ENCODE measurements at regions not wholly inside any gene's neighbourhood (a gene's known extent, or its start where the extent isn't known, plus 50 kb on each side); places are given as distances from the start of the nearest gene placed in this dataset.
A peak's percentile ranks its signal among the peaks of the same experiment; 100 is the strongest.

DNA sequence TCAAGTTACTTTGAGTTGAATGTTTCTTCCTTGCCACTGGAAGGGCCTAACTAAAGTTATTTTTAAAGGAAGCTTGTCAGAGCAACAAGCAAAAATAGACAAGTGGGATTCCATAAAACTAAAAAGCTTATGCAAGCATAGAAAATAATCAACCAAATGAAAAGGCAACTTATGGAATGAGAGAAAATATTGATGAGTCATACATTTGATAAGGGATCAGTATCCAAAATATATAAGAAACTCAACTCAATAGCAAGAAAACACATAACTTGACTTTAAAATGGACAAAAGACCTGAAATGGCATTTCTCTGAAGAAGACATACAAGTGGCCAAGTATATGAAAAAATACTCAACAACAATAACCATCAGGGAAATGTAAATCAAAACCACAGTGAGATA is 264.5 kb upstream of the UBASH3B start:
- Histone ChIP-seq H3K18ac (ENCODE audit: low read length) (no peak overlapping the region), H3K79me1 (ENCODE audit: low read length) (no peaks in the 10 kb centered on the region), H3K9ac (ENCODE audit: low read length) (no peak overlapping the region), H2BK5ac (ENCODE audit: low read depth, low read length, poor library complexity) (no peak overlapping the region), H4K8ac (ENCODE audit: low read depth, low read length) (no peak overlapping the region), H2AK5ac (ENCODE audit: low read length) (no peak overlapping the region), H4K91ac (ENCODE audit: low read depth, low read length) (no peak overlapping the region), H3K14ac (ENCODE audit: low read length) (no peak overlapping the region), H3K4me3 (ENCODE audit: low read depth, low read length) (no peak overlapping the region), H3K4me2 (ENCODE audit: low read length) (no peak overlapping the region), H2BK120ac (ENCODE audit: insufficient read depth, low read length, poor library complexity) (no peak overlapping the region), H3K27me3 (ENCODE audit: insufficient read depth, low read length) (no peaks in the 10 kb centered on the region), H3K4ac (ENCODE audit: low read depth, low read length) (no peak overlapping the region), H2BK12ac (ENCODE audit: low read length) (no peak overlapping the region), H3K23ac (ENCODE audit: low read length) (no peak overlapping the region), H2AFZ (ENCODE audit: insufficient read depth, low read length, poor library complexity) (no peak overlapping the region), H3K9me3 (ENCODE audit: insufficient read depth, low read depth, low read length) (no peaks in the 10 kb centered on the region), H3K27ac (ENCODE audit: low read depth, low read length) (no peak overlapping the region), H3K79me2 (ENCODE audit: control insufficient read depth, insufficient read depth, low read length, poor library complexity) (no peaks in the 10 kb centered on the region), H3K36me3 (ENCODE audit: control insufficient read depth in 1 of 2, insufficient read depth in 2 of 2, low read length in 2 of 2) (no peaks in the 10 kb centered on the region), H4K12ac (ENCODE audit: low read depth, low read length) (no peak overlapping the region), H3K4me1 (ENCODE audit: control insufficient read depth in 1 of 2, insufficient read depth in 2 of 2, low read length in 2 of 2) (no peaks in the 10 kb centered on the region)
- DNase-seq, result no peak

DNA sequence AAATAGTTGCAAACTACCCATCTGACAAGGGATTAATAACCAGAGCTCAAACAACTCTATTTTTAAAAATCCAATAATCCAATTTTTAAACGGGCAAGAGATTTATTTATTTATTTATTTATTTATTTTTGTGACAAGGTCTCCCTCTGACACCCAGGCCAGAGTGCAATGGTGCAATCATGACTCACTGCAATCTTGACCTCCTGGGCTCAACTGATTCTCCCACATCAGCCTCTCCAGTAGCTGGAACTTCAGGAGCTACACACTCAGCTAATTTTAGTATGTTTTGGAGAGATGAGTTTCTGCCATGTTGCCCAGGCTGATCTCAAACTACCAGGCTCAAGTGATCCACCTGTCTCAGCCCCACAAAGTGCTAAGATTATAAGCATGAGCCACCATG is 267.2 kb upstream of the BLID start:
- Histone ChIP-seq H4K8ac (ENCODE audit: low read depth, low read length) (no peak overlapping the region), H2AFZ (ENCODE audit: insufficient read depth, low read length, poor library complexity) (no peak overlapping the region), H3K36me3 (ENCODE audit: control insufficient read depth in 1 of 2, insufficient read depth in 2 of 2, low read length in 2 of 2) (no peaks in the 10 kb centered on the region), H2BK12ac (ENCODE audit: low read length) (no peak overlapping the region), H2BK5ac (ENCODE audit: low read depth, low read length, poor library complexity) (no peak overlapping the region), H3K9ac (ENCODE audit: low read length) (no peak overlapping the region), H3K18ac (ENCODE audit: low read length) (no peak overlapping the region), H3K79me2 (ENCODE audit: control insufficient read depth, insufficient read depth, low read length, poor library complexity) (no peaks in the 10 kb centered on the region), H3K79me1 (ENCODE audit: low read length) (no peaks in the 10 kb centered on the region), H3K27ac (ENCODE audit: low read depth, low read length) (no peak overlapping the region), H3K4ac (ENCODE audit: low read depth, low read length) (no peak overlapping the region), H3K9me3 (ENCODE audit: insufficient read depth, low read depth, low read length) (no peaks in the 10 kb centered on the region), H4K91ac (ENCODE audit: low read depth, low read length) (no peak overlapping the region), H3K4me1 (ENCODE audit: control insufficient read depth in 1 of 2, insufficient read depth in 2 of 2, low read length in 2 of 2) (no peaks in the 10 kb centered on the region), H2AK5ac (ENCODE audit: low read length) (no peak overlapping the region), H3K4me3 (ENCODE audit: low read depth, low read length) (no peak overlapping the region), H2BK120ac (ENCODE audit: insufficient read depth, low read length, poor library complexity) (no peak overlapping the region), H3K23ac (ENCODE audit: low read length) (no peak overlapping the region), H3K4me2 (ENCODE audit: low read length) (no peak overlapping the region), H3K27me3 (ENCODE audit: insufficient read depth, low read length) (no peaks in the 10 kb centered on the region), H3K14ac (ENCODE audit: low read length) (no peak overlapping the region), H4K12ac (ENCODE audit: low read depth, low read length) (no peak overlapping the region)
- WGBS (ENCODE audit: extremely low coverage, insufficient coverage, insufficient read length), result no CpG with 5 or more reads among the region's 1 CpG
- peak in 1 of 2 donors; percentile 23 for DNase-seq

DNA sequence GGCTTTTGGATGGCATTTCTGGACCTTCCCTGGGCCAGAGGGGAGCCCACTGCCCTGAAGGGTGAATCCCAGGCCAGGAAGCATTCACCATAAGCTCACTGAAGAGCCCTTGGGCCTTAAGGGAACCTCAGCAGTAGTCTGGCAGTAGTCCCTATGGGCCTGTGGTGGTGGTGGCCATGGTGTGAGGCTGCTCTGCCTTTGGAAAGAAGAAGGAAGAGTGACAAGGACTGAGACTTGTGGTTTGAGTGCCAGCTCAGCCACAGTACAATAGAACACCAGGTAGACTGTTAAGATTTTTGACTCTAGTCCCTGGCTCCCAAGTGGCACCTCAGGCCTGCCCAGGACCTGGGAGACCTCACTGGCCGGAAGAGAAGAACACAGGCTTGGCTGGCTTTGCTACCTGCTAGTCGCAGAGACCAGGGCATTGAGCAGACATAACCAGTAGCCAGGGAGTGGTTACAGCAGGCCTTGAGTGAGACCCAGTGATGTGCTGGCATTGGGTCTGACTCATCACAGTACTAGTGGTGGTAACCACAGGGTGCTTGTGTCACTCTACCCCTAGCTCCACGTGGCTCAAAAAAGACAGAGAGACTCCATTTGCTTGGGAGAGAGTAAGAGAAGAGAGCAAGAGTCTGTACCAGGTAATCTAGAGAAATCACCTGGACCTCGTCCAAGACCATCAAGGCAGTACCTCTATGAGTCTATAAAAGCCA is 259.8 kb upstream of the BLID start:
- Histone ChIP-seq H3K27ac (ENCODE audit: low read depth, low read length) (no peak overlapping the region), H3K23ac (ENCODE audit: low read length) (no peak overlapping the region), H3K4ac (ENCODE audit: low read depth, low read length) (no peak overlapping the region), H3K14ac (ENCODE audit: low read length) (no peak overlapping the region), H3K79me2 (ENCODE audit: control insufficient read depth, insufficient read depth, low read length, poor library complexity) (no peaks in the 10 kb centered on the region), H2BK5ac (ENCODE audit: low read depth, low read length, poor library complexity) (no peak overlapping the region), H3K9ac (ENCODE audit: low read length) (no peak overlapping the region), H4K8ac (ENCODE audit: low read depth, low read length) (no peak overlapping the region), H2AFZ (ENCODE audit: insufficient read depth, low read length, poor library complexity) (no peak overlapping the region), H2BK12ac (ENCODE audit: low read length) (no peak overlapping the region), H3K18ac (ENCODE audit: low read length) (no peak overlapping the region), H3K79me1 (ENCODE audit: low read length) (no peaks in the 10 kb centered on the region), H3K4me3 (ENCODE audit: low read depth, low read length) (no peak overlapping the region), H3K36me3 (ENCODE audit: control insufficient read depth in 1 of 2, insufficient read depth in 2 of 2, low read length in 2 of 2) (no peaks in the 10 kb centered on the region), H3K4me1 (ENCODE audit: control insufficient read depth in 1 of 2, insufficient read depth in 2 of 2, low read length in 2 of 2) (no peaks in the 10 kb centered on the region), H3K27me3 (ENCODE audit: insufficient read depth, low read length) (no peaks in the 10 kb centered on the region), H3K9me3 (ENCODE audit: insufficient read depth, low read depth, low read length) (no peaks in the 10 kb centered on the region), H2BK120ac (ENCODE audit: insufficient read depth, low read length, poor library complexity) (no peak overlapping the region), H2AK5ac (ENCODE audit: low read length) (no peak overlapping the region), H3K4me2 (ENCODE audit: low read length) (no peak overlapping the region), H4K91ac (ENCODE audit: low read depth, low read length) (no peak overlapping the region), H4K12ac (ENCODE audit: low read depth, low read length) (no peak overlapping the region)
- peak; percentile 19 to 33 for DNase-seq
- no CpG with 5 or more reads among the region's 4 CpGs for WGBS (ENCODE audit: extremely low coverage, insufficient coverage, insufficient read length)

DNA sequence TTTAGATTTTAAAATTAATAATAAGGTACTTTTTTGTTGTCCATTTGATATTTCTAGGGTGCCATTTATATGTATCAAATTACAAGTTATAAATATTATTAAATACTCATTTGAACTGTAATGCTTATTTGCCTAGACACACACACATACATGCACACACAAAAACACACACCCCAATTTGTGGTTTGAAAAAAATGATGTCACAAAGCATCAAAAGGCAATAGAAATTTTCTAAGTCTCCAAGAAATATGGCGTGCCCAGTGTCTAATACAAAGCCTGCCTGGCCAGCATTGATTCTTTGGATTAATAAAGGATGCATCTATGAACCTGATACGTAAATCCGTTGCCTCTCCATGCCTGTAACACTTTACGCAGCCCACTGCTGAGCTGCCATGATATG is 252.8 kb upstream of the BLID start:
- no peaks in the 10 kb centered on the region for H3K4me1 ChIP-seq (ENCODE audit: control insufficient read depth in 1 of 2, insufficient read depth in 2 of 2, low read length in 2 of 2)
- H3K79me2 ChIP-seq (ENCODE audit: control insufficient read depth, insufficient read depth, low read length, poor library complexity), result no peaks in the 10 kb centered on the region
- H3K18ac ChIP-seq (ENCODE audit: low read length), result no peak overlapping the region
- H3K23ac ChIP-seq (ENCODE audit: low read length), result no peak overlapping the region
- H3K27ac ChIP-seq (ENCODE audit: low read depth, low read length), result no peak overlapping the region
- H4K12ac ChIP-seq (ENCODE audit: low read depth, low read length), result no peak overlapping the region
- WGBS (ENCODE audit: extremely low coverage, insufficient coverage, insufficient read length), result no CpG with 5 or more reads among the region's 4 CpGs
- H3K9me3 ChIP-seq (ENCODE audit: insufficient read depth, low read depth, low read length), result no peaks in the 10 kb centered on the region
- H2BK5ac ChIP-seq (ENCODE audit: low read depth, low read length, poor library complexity), result no peak overlapping the region
- H2AFZ ChIP-seq (ENCODE audit: insufficient read depth, low read length, poor library complexity), result no peak overlapping the region
- H2AK5ac ChIP-seq (ENCODE audit: low read length), result no peak overlapping the region
- no peak overlapping the region for H3K4me3 ChIP-seq (ENCODE audit: low read depth, low read length)
- H3K36me3 ChIP-seq (ENCODE audit: control insufficient read depth in 1 of 2, insufficient read depth in 2 of 2, low read length in 2 of 2), result no peaks in the 10 kb centered on the region
- H2BK12ac ChIP-seq (ENCODE audit: low read length), result no peak overlapping the region
- no peaks in the 10 kb centered on the region for H3K27me3 ChIP-seq (ENCODE audit: insufficient read depth, low read length)
- DNase-seq, result no peak
- H3K79me1 ChIP-seq (ENCODE audit: low read length), result no peaks in the 10 kb centered on the region
- H3K4me2 ChIP-seq (ENCODE audit: low read length), result no peak overlapping the region
- H2BK120ac ChIP-seq (ENCODE audit: insufficient read depth, low read length, poor library complexity), result no peak overlapping the region
- H4K8ac ChIP-seq (ENCODE audit: low read depth, low read length), result no peak overlapping the region
- H4K91ac ChIP-seq (ENCODE audit: low read depth, low read length), result no peak overlapping the region
- H3K14ac ChIP-seq (ENCODE audit: low read length), result no peak overlapping the region
- H3K4ac ChIP-seq (ENCODE audit: low read depth, low read length), result no peak overlapping the region
- no peak overlapping the region for H3K9ac ChIP-seq (ENCODE audit: low read length)
